ENCODE measurements at regions not wholly inside any gene's neighbourhood (a gene's known extent, or its start where the extent isn't known, plus 50 kb on each side); places are given as distances from the start of the nearest gene placed in this dataset.

DNA sequence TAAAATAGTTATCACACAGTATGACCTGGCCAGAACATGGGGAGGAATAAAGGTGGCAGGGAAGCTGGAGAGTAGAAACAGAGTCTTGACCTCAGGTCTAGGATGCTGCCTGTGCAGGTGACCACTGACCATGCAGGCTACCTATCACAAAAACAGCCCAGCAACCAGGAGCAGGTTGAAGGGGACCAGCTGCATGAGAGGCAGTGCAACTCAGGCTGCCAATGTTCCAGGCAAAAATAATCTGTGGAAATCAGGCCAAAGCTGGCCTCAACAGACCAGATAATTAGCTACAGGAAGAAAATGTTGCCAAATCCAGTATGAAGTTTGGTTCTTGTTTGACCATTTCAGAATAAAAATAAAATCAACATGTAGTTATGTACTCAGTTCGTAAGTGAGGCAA lies 72.6 kb downstream of the PDE6H start:
- in situ Hi-C loops (cut with MboI) (no loop called here), intact Hi-C loops (cut with micrococcal nuclease; ENCODE audit: unreplicated experiment) (no loop called here)
- TF ChIP-seq POLR2AphosphoS2 (IDR thresholded peaks at IDR 0.05; ENCODE audit: low read depth, low read length) = no peak
- no peak for TF ChIP-seq ZNF687 (IDR thresholded peaks at IDR 0.05)
- no peak for TF ChIP-seq ZZZ3 (IDR thresholded peaks at IDR 0.05; ENCODE audit: control insufficient read depth, insufficient read length, low read depth)
- no peak for TF ChIP-seq RFX5 (IDR thresholded peaks at IDR 0.05; ENCODE audit: low read depth, low read length)
- no peak for TF ChIP-seq MAX (IDR thresholded peaks at IDR 0.05; ENCODE audit: low read depth, low read length)
- TF ChIP-seq PML (IDR thresholded peaks at IDR 0.05; ENCODE audit: low read length) = no peak
- TF ChIP-seq EED (IDR thresholded peaks at IDR 0.05; ENCODE audit: low read depth) = no peak
- no peak for TF ChIP-seq SMARCA5 (IDR thresholded peaks at IDR 0.05)
- TF ChIP-seq PKNOX1 (IDR thresholded peaks at IDR 0.05) = no peak
- TF ChIP-seq NR2F1 (conservative IDR thresholded peaks at IDR 0.05) = no peak
- TF ChIP-seq E2F8 (IDR thresholded peaks at IDR 0.05; ENCODE audit: low read depth, partially characterized antibody) = no peak
- TF ChIP-seq POU2F2 (IDR thresholded peaks at IDR 0.05; ENCODE audit: borderline replicate concordance, low read depth, low read length) = no peak
- no peak for TF ChIP-seq SMC3 (IDR thresholded peaks at IDR 0.05; ENCODE audit: borderline replicate concordance, low read length)
- no peak for TF ChIP-seq TCF7 (IDR thresholded peaks at IDR 0.05; ENCODE audit: borderline replicate concordance)
- no peak for TF ChIP-seq CHD1 (IDR thresholded peaks at IDR 0.05; ENCODE audit: low read depth, low read length)
- no peak for TF ChIP-seq NFXL1 (IDR thresholded peaks at IDR 0.05; ENCODE audit: borderline replicate concordance)
- Histone ChIP-seq H3K9me3 (replicated peaks; ENCODE audit: control insufficient read depth, insufficient read depth, low read length) (no peaks in the 10 kb centered on the region), H4K20me1 (ENCODE audit: control insufficient read depth, insufficient read depth) (no peaks in the 10 kb centered on the region), H3K27ac (ENCODE audit: control insufficient read depth, insufficient read depth) (no peak overlapping the region), H3K79me2 (ENCODE audit: control insufficient read depth, insufficient read depth, low read length) (no peaks in the 10 kb centered on the region), H3K36me3 (ENCODE audit: control insufficient read depth in 2 of 2, insufficient read depth in 2 of 2, low read length in 1 of 2) (no peaks in the 10 kb centered on the region), H3K4me1 (ENCODE audit: control insufficient read depth, insufficient read depth, low read length) (no peaks in the 10 kb centered on the region), H2AFZ (ENCODE audit: control insufficient read depth, low read depth, low read length) (no peak overlapping the region), H3K9ac (ENCODE audit: control insufficient read depth, insufficient read depth, low read length) (no peak overlapping the region), H3K27me3 (replicated peaks in 1 of 2; ENCODE audit: control insufficient read depth in 2 of 2, insufficient read depth in 2 of 2, low read length in 1 of 2) (no peaks in the 10 kb centered on the region), H3K4me3 (no peak overlapping the region), H3K4me2 (ENCODE audit: control insufficient read depth, insufficient read depth) (no peak overlapping the region)
- DNase-seq (ENCODE audit: low read depth, low spot score) = no peak
- FAIRE-seq = no peak
- SMC1A ChIA-PET (ENCODE audit: uncharacterized antibody, unreplicated experiment) = no interaction called here
- CTCF ChIA-PET = no interaction called here
- no peak for ATAC-seq
- WGBS (ENCODE audit: insufficient coverage, insufficient replicate concordance, low lambda C conversion rate, missing lambda C conversion rate) = 0% methylated on average over 1 of the region's 1 CpG
- RAD21 ChIA-PET (ENCODE audit: unreplicated experiment) = no interaction called here
- no TSS peak for BruUV-seq (replicated peaks)
- POLR2A ChIA-PET = no interaction called here
